Naive B cell (primary cell): ENCODE measurements at regions not wholly inside any gene's neighbourhood (a gene's known extent, or its start where the extent isn't known, plus 50 kb on each side); places are given as distances from the start of the nearest gene placed in this dataset.

Source experiments
- ATAC-seq, 2 donors: fragments of 150-1000 bp; cut with Tn5 transposase; 2 replicates each; pipeline ENCODE4 v1.10.0; 2021; ENCODE audit warnings: low read depth in 2 of 2, mild to moderate bottlenecking in 2 of 2, moderate library complexity in 2 of 2
- DNase-seq: peaks from one replicate; pipeline ENCODE4 v3.0.0; 2022
- H3K27ac Mint-ChIP-seq, 6 donors: one replicate each; pipeline ENCODE4 v1.8.0; 2020 to 2022; ENCODE audit warnings: mild to moderate bottlenecking in 6 of 6, mixed read lengths in 6 of 6, moderate library complexity in 5 of 6, inconsistent platforms in 2 of 6
- H3K27me3 Mint-ChIP-seq, 3 donors: one replicate each; pipeline ENCODE4 v1.8.0; 2021 to 2022; ENCODE audit warnings: mixed read lengths in 3 of 3, mild to moderate bottlenecking in 1 of 3
- H3K36me3 Mint-ChIP-seq, 2 donors: one replicate each; pipeline ENCODE4 v1.8.0; 2020 to 2022; ENCODE audit warnings: mixed read lengths in 2 of 2, inconsistent platforms in 1 of 2, mild to moderate bottlenecking in 1 of 2
- H3K4me1 Mint-ChIP-seq, 3 donors: one replicate each; pipeline ENCODE4 v1.8.0; 2020 to 2022; ENCODE audit warnings: mixed read lengths in 3 of 3, inconsistent platforms in 1 of 3, mild to moderate bottlenecking in 1 of 3, moderate library complexity in 1 of 3
- H3K4me3 Mint-ChIP-seq, 8 donors: one replicate each; pipeline ENCODE4 v1.8.0; 2020 to 2022; ENCODE audit warnings: mild to moderate bottlenecking in 8 of 8, mixed read lengths in 8 of 8, moderate library complexity in 8 of 8, inconsistent platforms in 2 of 8
- H3K9me3 Mint-ChIP-seq, 7 donors: one replicate each; pipeline ENCODE4 v1.8.0; 2020 to 2022; ENCODE audit warnings: mixed read lengths in 7 of 7, mild to moderate bottlenecking in 5 of 7, inconsistent platforms in 2 of 7, moderate library complexity in 1 of 7

DNA sequence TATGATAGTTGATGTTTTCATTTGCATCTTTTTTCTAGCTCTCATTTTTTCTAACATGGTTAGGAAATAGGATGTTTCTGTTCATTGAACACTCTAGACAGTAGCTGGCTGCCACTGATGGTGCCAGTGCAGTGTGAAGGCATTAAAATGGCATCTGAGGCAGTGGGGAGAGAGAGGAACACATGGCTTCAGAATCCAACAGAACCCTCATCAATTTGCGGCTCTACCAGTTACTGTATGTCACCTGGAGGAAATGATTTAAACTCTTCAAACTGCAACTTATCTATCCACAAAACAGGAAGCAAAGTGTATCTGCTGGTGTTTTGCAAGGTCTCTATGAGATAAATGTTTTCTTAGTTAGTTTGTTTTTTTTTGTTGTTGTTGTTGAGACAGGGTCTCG, 305.2 kb upstream of the PRKCQ start:
- Mint-ChIP-seq H3K27me3 (no peaks in the 10 kb centered on the region), H3K36me3 (no peaks in the 10 kb centered on the region), H3K9me3 (peaks cover 0 to 3% (median 0%) of the 10 kb centered on the region in 7 donors), H3K4me3 (peak overlapping the region in 1 of 8 donors; percentile 11), H3K27ac (peak overlapping the region in 1 of 6 donors; percentile 76), H3K4me1 (peaks cover 9 to 15% (median 15%) of the 10 kb centered on the region in 3 donors)
- DNase-seq (no peak), ATAC-seq (no peak)

- ATAC-seq: no peak
- Mint-ChIP-seq H3K36me3 (no peaks in the 10 kb centered on the region), H3K9me3 (peaks cover 0 to 3% (median 0%) of the 10 kb centered on the region in 7 donors), H3K27ac (no peak overlapping the region), H3K4me1 (peaks cover 9 to 15% (median 15%) of the 10 kb centered on the region in 3 donors), H3K4me3 (no peak overlapping the region), H3K27me3 (peaks cover 0 to 10% (median 3%) of the 10 kb centered on the region in 3 donors)
- DNase-seq: no peak
Measured at GRCh38 chr10:6881987-6882386, 301.9 kb upstream of the PRKCQ start.

GRCh38 chr10:6877722-6878392, 297.8 kb upstream of the PRKCQ start:
- Mint-ChIP-seq H3K4me1 (no peaks in the 10 kb centered on the region), H3K4me3 (no peak overlapping the region), H3K27me3 (peaks cover 10 to 18% (median 15%) of the 10 kb centered on the region in 3 donors), H3K9me3 (no peaks in the 10 kb centered on the region), H3K36me3 (no peaks in the 10 kb centered on the region), H3K27ac (no peak overlapping the region)
- DNase-seq: no peak
- ATAC-seq: no peak

- no peaks in the 10 kb centered on the region for H3K9me3 Mint-ChIP-seq
- H3K4me3 Mint-ChIP-seq: no peak overlapping the region
- DNase-seq (no peak), ATAC-seq (no peak)
- H3K27me3 Mint-ChIP-seq: peaks cover 10 to 21% (median 15%) of the 10 kb centered on the region in 3 donors
- H3K36me3 Mint-ChIP-seq: no peaks in the 10 kb centered on the region
- peak overlapping the region in 1 of 6 donors; percentile 75 for H3K27ac Mint-ChIP-seq
- H3K4me1 Mint-ChIP-seq: no peaks in the 10 kb centered on the region
Measured at GRCh38 chr10:6877336-6877721, 297.3 kb upstream of the PRKCQ start.

- no peak for DNase-seq
- H3K27ac Mint-ChIP-seq: no peak overlapping the region
- H3K36me3 Mint-ChIP-seq: no peaks in the 10 kb centered on the region
- no peak for ATAC-seq
- H3K4me3 Mint-ChIP-seq: no peak overlapping the region
- no peaks in the 10 kb centered on the region for H3K4me1 Mint-ChIP-seq
- peaks cover 15 to 27% (median 15%) of the 10 kb centered on the region in 3 donors for H3K27me3 Mint-ChIP-seq
- H3K9me3 Mint-ChIP-seq: no peaks in the 10 kb centered on the region
Measured at GRCh38 chr10:6875269-6875865, 295.3 kb upstream of the PRKCQ start.

DNA sequence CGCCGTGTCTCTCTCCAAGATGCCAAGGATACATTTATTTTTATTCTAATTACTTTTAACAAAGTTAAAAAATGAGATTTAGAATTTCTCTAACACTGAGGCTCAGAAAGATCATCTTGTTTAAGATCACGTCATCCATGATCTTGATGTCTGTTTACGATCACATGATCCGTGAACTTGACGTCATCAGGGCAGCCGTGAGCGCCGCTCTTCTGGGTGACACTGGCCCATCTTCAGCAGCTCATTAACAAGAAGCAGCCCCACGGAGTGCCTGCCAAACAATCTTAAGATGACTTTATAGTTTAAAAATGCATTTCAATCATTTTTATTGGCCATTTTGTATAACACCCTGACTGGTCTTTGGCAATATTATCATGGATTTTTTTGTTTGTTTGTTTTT, 291.1 kb upstream of the PRKCQ start:
- H3K27me3 Mint-ChIP-seq: peaks cover 13 to 27% (median 17%) of the 10 kb centered on the region in 3 donors

DNA sequence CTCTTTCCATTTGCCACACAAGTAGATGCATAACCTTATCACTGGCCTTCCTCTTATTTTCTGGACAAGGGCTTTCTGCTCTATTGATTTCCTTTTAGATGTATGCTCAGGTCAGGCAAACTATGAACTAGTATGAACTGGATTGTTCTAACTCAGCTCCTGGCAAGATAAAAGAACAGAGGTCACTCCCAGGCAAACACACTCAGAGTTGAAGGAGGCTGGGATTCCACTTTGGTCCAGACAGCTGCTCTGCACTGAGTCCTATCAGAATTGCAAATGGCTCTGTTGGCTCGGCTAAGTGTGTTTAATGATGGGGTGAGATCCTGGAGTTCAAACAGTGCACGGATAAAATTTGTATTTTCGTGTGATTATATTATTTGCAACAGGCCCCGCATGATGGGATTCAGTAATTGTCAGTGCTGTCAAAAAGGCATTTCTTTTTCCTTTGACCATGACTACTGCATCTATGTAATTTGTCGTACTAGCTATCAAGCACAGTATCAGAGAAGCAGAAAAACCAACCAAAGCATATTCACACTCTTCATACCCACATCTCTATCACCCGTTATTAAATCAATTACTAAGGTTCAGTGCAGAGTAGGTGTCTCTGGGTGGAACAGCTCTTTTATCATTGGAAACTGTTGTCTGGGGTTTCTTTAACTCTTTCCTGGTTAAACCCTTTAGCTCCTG, 288.1 kb upstream of the PRKCQ start:
- Mint-ChIP-seq H3K36me3 (no peaks in the 10 kb centered on the region), H3K9me3 (peaks cover 0 to 4% (median 0%) of the 10 kb centered on the region in 7 donors), H3K4me3 (peak overlapping the region in 1 of 8 donors; percentile 44), H3K27me3 (peaks cover 23 to 27% (median 24%) of the 10 kb centered on the region in 3 donors), H3K27ac (no peak overlapping the region), H3K4me1 (no peaks in the 10 kb centered on the region)
- no peak for DNase-seq
- ATAC-seq: no peak

More for the DNA sequence above, 291.1 kb upstream of the PRKCQ start:
- Mint-ChIP-seq H3K27ac (no peak overlapping the region), H3K36me3 (no peaks in the 10 kb centered on the region), H3K4me3 (no peak overlapping the region), H3K9me3 (no peaks in the 10 kb centered on the region), H3K4me1 (no peaks in the 10 kb centered on the region)
- DNase-seq (no peak), ATAC-seq (no peak)

DNA sequence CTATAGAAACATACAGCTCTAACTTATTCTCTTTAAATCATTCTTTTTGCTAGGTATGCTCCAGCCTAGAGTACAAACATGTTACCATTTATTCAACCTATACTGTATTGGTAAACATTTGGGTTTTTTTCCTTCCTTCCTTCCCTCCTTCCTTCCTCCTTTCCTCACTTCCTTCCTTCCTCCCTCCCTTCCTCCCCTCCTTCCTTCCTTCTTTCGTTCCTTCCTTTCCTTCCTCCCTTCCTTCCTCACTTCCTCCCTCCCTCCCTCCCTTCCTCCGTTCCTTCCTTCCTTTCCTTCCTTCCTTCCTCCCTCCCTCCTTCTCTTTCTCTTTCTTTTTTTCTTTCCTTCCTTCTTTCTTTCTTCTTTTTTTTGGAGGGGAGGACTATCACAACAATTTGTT, 286.7 kb upstream of the PRKCQ start:
- Mint-ChIP-seq H3K4me3 (no peak overlapping the region), H3K27me3 (peaks cover 24 to 29% (median 26%) of the 10 kb centered on the region in 3 donors), H3K36me3 (peaks cover 0 to 7% of the 10 kb centered on the region in 2 donors), H3K4me1 (no peaks in the 10 kb centered on the region), H3K9me3 (peaks cover 2 to 16% (median 5%) of the 10 kb centered on the region in 7 donors), H3K27ac (peak overlapping the region in 1 of 6 donors; percentile 18)
- no peak for DNase-seq
- no peak for ATAC-seq

- peaks cover 3 to 16% (median 5%) of the 10 kb centered on the region in 7 donors for H3K9me3 Mint-ChIP-seq
- ATAC-seq (no peak), DNase-seq (no peak)
- H3K27me3 Mint-ChIP-seq: peaks cover 17 to 21% (median 20%) of the 10 kb centered on the region in 3 donors
- no peaks in the 10 kb centered on the region for H3K4me1 Mint-ChIP-seq
- no peak overlapping the region for H3K27ac Mint-ChIP-seq
- peaks cover 0 to 7% of the 10 kb centered on the region in 2 donors for H3K36me3 Mint-ChIP-seq
- H3K4me3 Mint-ChIP-seq: no peak overlapping the region
Measured at GRCh38 chr10:6864142-6864541, 284.1 kb upstream of the PRKCQ start.

GRCh38 chr10:6863381-6863780, 283.3 kb upstream of the PRKCQ start:
- peaks cover 23 to 27% (median 24%) of the 10 kb centered on the region in 3 donors for H3K27me3 Mint-ChIP-seq
- H3K4me1 Mint-ChIP-seq: no peaks in the 10 kb centered on the region
- peaks cover 0 to 7% of the 10 kb centered on the region in 2 donors for H3K36me3 Mint-ChIP-seq
- ATAC-seq: no peak
- H3K27ac Mint-ChIP-seq: no peak overlapping the region
- DNase-seq: no peak
- H3K9me3 Mint-ChIP-seq: peaks cover 3 to 16% (median 5%) of the 10 kb centered on the region in 7 donors
- H3K4me3 Mint-ChIP-seq: no peak overlapping the region

GRCh38 chr10:6850452-6850851, 270.4 kb upstream of the PRKCQ start:
- H3K4me3 Mint-ChIP-seq: no peak overlapping the region
- DNase-seq: no peak
- peaks cover 0 to 31% (median 0%) of the 10 kb centered on the region in 3 donors for H3K27me3 Mint-ChIP-seq
- no peaks in the 10 kb centered on the region for H3K4me1 Mint-ChIP-seq
- H3K27ac Mint-ChIP-seq: no peak overlapping the region
- no peaks in the 10 kb centered on the region for H3K9me3 Mint-ChIP-seq
- H3K36me3 Mint-ChIP-seq: no peaks in the 10 kb centered on the region
- no peak for ATAC-seq

DNA sequence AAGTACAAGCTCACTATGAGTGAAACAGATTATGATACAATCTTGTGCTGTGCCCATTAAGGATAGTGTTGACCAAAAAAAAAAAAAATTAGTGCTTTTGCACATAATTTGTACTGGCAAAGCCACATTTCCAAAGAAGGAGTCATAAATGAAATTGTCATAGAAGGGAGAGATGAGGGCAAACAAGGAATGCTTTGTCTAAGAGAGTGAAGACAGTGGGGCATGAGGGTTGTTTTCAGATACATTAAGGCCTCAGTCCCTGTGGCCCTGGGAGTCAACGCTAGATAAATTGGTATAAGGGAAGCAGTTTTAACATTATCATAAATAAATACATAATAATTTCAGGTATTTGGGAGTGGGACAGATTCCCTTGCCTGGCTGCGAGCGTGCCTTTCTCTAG, 267.5 kb upstream of the PRKCQ start:
- no peak for ATAC-seq
- DNase-seq: no peak
- H3K4me1 Mint-ChIP-seq: peaks cover 0 to 4% (median 0%) of the 10 kb centered on the region in 3 donors
- no peaks in the 10 kb centered on the region for H3K36me3 Mint-ChIP-seq
- H3K27me3 Mint-ChIP-seq: peaks cover 0 to 23% (median 3%) of the 10 kb centered on the region in 3 donors
- no peaks in the 10 kb centered on the region for H3K9me3 Mint-ChIP-seq
- no peak overlapping the region for H3K27ac Mint-ChIP-seq
- H3K4me3 Mint-ChIP-seq: no peak overlapping the region

DNA sequence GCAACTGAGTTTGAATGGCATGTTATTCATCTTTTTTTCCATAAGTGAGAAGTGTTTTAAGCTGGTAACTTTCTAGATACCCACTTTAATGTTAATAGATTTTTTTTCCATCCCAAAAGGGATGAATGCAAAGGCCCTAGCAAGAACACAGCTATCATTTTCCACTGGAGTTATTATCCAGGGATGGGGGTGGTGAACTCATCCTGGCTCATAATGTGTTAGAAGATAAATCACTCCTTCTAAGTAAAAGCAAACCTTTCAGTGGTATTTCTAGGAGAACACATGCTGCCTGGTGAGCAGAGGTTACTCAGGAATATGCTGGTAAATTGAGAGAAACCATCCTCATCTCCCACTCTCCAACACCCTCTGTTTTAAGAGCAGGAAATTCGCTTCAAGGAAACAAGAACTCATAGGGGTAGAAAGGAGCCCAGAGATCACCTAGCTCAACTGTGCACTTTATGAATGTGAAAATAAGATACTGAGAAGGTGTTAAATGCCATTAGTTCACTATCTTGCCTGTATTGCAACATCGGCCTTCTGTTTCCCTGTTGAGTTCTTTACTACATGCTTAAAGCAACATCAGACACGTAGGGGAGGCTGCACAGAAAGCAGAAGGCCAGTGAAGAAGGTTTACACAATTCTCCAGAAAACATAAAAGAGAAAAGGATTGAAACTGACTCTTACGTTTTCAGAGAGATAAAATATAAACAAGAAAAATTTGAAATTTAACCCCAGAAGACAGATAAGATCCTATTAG, 264.0 kb upstream of the PRKCQ start:
- ATAC-seq: no peak
- no peaks in the 10 kb centered on the region for H3K9me3 Mint-ChIP-seq

More for the DNA sequence above, 264.0 kb upstream of the PRKCQ start:
- Mint-ChIP-seq H3K4me3 (no peak overlapping the region), H3K36me3 (no peaks in the 10 kb centered on the region), H3K27ac (no peak overlapping the region), H3K4me1 (peaks cover 0 to 4% (median 0%) of the 10 kb centered on the region in 3 donors), H3K27me3 (peaks cover 4 to 38% (median 17%) of the 10 kb centered on the region in 3 donors)
- DNase-seq: no peak
